ENCODE measurements at regions not wholly inside any gene's neighbourhood (a gene's known extent, or its start where the extent isn't known, plus 50 kb on each side); places are given as distances from the start of the nearest gene placed in this dataset.

DNA sequence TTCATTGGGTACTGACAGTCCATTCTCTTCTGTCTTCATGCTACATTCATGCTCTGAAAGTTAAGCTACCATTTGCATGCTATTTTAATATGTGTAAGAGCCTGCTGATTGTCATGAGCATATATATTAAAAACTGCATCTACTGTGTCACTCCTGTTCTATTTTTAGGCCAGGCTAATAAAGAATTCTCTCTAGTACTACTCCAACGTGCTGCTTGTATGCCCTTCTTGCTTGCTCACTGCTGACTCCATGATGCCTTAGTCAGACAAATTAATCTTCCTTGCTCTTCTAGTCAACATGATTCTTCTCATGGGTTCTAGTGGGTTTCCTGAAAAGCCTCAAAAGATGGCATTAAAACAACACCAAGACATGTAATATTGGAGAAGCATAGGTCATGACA, 1600.1 kb downstream of the DPP10 start:
- TF ChIP-seq, protein P1, sequence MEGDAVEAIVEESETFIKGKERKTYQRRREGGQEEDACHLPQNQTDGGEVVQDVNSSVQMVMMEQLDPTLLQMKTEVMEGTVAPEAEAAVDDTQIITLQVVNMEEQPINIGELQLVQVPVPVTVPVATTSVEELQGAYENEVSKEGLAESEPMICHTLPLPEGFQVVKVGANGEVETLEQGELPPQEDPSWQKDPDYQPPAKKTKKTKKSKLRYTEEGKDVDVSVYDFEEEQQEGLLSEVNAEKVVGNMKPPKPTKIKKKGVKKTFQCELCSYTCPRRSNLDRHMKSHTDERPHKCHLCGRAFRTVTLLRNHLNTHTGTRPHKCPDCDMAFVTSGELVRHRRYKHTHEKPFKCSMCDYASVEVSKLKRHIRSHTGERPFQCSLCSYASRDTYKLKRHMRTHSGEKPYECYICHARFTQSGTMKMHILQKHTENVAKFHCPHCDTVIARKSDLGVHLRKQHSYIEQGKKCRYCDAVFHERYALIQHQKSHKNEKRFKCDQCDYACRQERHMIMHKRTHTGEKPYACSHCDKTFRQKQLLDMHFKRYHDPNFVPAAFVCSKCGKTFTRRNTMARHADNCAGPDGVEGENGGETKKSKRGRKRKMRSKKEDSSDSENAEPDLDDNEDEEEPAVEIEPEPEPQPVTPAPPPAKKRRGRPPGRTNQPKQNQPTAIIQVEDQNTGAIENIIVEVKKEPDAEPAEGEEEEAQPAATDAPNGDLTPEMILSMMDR (IDR thresholded peaks at IDR 0.05; ENCODE audit: unreplicated experiment) = no peak
- H3K36me3 Mint-ChIP-seq (ENCODE audit: insufficient read depth, unreplicated experiment) = no peaks in the 10 kb centered on the region
- H3K9me3 Mint-ChIP-seq (ENCODE audit: unreplicated experiment) = peaks cover 11% of the 10 kb centered on the region
- no peak overlapping the region for H3K27ac Mint-ChIP-seq (ENCODE audit: low read depth, unreplicated experiment)
- H3K27me3 Mint-ChIP-seq (ENCODE audit: insufficient read depth, unreplicated experiment) = no peaks in the 10 kb centered on the region
- ChIA-PET CTCF (no interaction called here), POLR2A (no interaction called here)
- intact Hi-C loops (cut with micrococcal nuclease) = no loop called here
- no peak overlapping the region for H3K4me3 Mint-ChIP-seq (ENCODE audit: unreplicated experiment)
- BruUV-seq (replicated peaks) = no TSS peak
- no peak for DNase-seq (ENCODE audit: unreplicated experiment)
- no peaks in the 10 kb centered on the region for H3K4me1 Mint-ChIP-seq (ENCODE audit: insufficient read depth, unreplicated experiment)

- no peak for DNase-seq (ENCODE audit: unreplicated experiment)
- intact Hi-C loops (cut with micrococcal nuclease) = no loop called here
- no peaks in the 10 kb centered on the region for H3K9me3 Mint-ChIP-seq (ENCODE audit: unreplicated experiment)
- no peak overlapping the region for H3K27ac Mint-ChIP-seq (ENCODE audit: low read depth, unreplicated experiment)
- no peaks in the 10 kb centered on the region for H3K36me3 Mint-ChIP-seq (ENCODE audit: insufficient read depth, unreplicated experiment)
- BruUV-seq (replicated peaks) = no TSS peak
- ChIA-PET POLR2A (interaction anchor here (0.7 kb wide), 1 partner anchor 9 kb away, joined by 3 read pairs; no protein-coding TSS in a partner anchor), CTCF (no interaction called here)
- H3K27me3 Mint-ChIP-seq (ENCODE audit: insufficient read depth, unreplicated experiment) = no peaks in the 10 kb centered on the region
- TF ChIP-seq, protein P1 (IDR thresholded peaks at IDR 0.05; ENCODE audit: unreplicated experiment) = no peak
- no peaks in the 10 kb centered on the region for H3K4me1 Mint-ChIP-seq (ENCODE audit: insufficient read depth, unreplicated experiment)
- no peak overlapping the region for H3K4me3 Mint-ChIP-seq (ENCODE audit: unreplicated experiment)
Measured at GRCh38 chr2:116057538-116057937, 1615.1 kb downstream of the DPP10 start.

- H3K36me3 Mint-ChIP-seq (ENCODE audit: insufficient read depth, unreplicated experiment) = no peaks in the 10 kb centered on the region
- H3K9me3 Mint-ChIP-seq (ENCODE audit: unreplicated experiment) = peaks cover 12% of the 10 kb centered on the region
- DNase-seq (ENCODE audit: unreplicated experiment) = no peak
- TF ChIP-seq, protein P1 (IDR thresholded peaks at IDR 0.05; ENCODE audit: unreplicated experiment) = no peak
- H3K27ac Mint-ChIP-seq (ENCODE audit: low read depth, unreplicated experiment) = no peak overlapping the region
- H3K4me3 Mint-ChIP-seq (ENCODE audit: unreplicated experiment) = no peak overlapping the region
- H3K27me3 Mint-ChIP-seq (ENCODE audit: insufficient read depth, unreplicated experiment) = no peaks in the 10 kb centered on the region
- intact Hi-C loops (cut with micrococcal nuclease) = no loop called here
- POLR2A ChIA-PET = no interaction called here
- BruUV-seq (replicated peaks) = no TSS peak
- H3K4me1 Mint-ChIP-seq (ENCODE audit: insufficient read depth, unreplicated experiment) = no peaks in the 10 kb centered on the region
- CTCF ChIA-PET = no interaction called here
Measured at GRCh38 chr2:116061023-116061422, 1618.6 kb downstream of the DPP10 start.

DNA sequence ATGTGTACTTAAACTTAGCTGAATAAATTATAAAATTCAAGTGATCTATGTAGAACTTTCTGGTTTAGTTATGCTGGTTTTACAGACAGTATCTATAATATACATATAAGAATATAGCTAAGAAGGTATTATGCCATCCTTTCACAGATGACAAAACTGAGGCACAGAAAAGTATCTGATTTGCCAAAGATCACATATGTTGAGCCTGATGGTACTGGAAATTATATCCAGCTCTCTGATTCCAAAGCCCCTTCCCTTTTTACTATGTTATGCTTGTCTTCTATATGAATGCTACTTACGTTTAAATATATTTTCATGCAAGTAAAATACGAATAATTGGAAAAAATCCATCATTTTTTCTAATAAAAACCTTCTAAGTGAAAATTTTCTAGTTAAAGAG, 1631.3 kb downstream of the DPP10 start:
- Mint-ChIP-seq H3K4me1 (ENCODE audit: insufficient read depth, unreplicated experiment) (no peaks in the 10 kb centered on the region), H3K36me3 (ENCODE audit: insufficient read depth, unreplicated experiment) (no peaks in the 10 kb centered on the region), H3K27ac (ENCODE audit: low read depth, unreplicated experiment) (no peak overlapping the region), H3K27me3 (ENCODE audit: insufficient read depth, unreplicated experiment) (no peaks in the 10 kb centered on the region), H3K9me3 (ENCODE audit: unreplicated experiment) (no peaks in the 10 kb centered on the region), H3K4me3 (ENCODE audit: unreplicated experiment) (no peak overlapping the region)
- BruUV-seq (replicated peaks) = no TSS peak
- TF ChIP-seq, protein P1 (IDR thresholded peaks at IDR 0.05; ENCODE audit: unreplicated experiment) = no peak
- ChIA-PET CTCF (no interaction called here), POLR2A (interaction anchor here (0.5 kb wide), 1 partner anchor 964 kb away, joined by 3 read pairs; no protein-coding TSS in a partner anchor)
- intact Hi-C loops (cut with micrococcal nuclease) = no loop called here
- DNase-seq (ENCODE audit: unreplicated experiment) = no peak

Measured in MCF 10A (cell line).